Heart left ventricle (tissue), 13 donors: ENCODE measurements at regions not wholly inside any gene's neighbourhood (a gene's known extent, or its start where the extent isn't known, plus 50 kb on each side); places are given as distances from the start of the nearest gene placed in this dataset.

Experiments used
- CTCF ChIP-seq, 12 donors: fragments of 200-600 bp; sonication (generic) in 4 of 12; IDR thresholded peaks; one replicate each; pipeline versions ENCODE4 v1.5.0 to v1.8.0; 2018 to 2022; ENCODE audit warnings: antibody characterized with exemption in 12 of 12, mild to moderate bottlenecking in 5 of 12
- POLR2A ChIP-seq, 2 donors: fragments of 450-650 bp; IDR thresholded peaks; one replicate each; pipeline ENCODE4 v1.6.1; 2017; ENCODE audit warnings: antibody characterized with exemption in 2 of 2, mild to moderate bottlenecking in 2 of 2, moderate library complexity in 2 of 2
- donor health status: ischemic (EF 13 %, LVEDD 7.1; RV severe dilation, severe dysfunction).
- donor health status: DM: no; HTN: yes; CAD: no.
- donor health status: DM: no; HTN: no; CAD: no.
- donor health status: ischemic (EF 25% LVEDD 6.9; RV normal size, moderate dysfunction).
- donor health status: ischemic (EF 25% LVEDD 5.7; RV mildly dilated, moderate dysfunction).
- donor health status: ischemic (EF 35%, LVEDD 5.7; RV mildly dilated, moderate dysfunction).
- donor health status: nonischemic (EF 11% LVEDD 7.7; RV severe dilation, severe dysfunction).
- donor health status: DM: yes; HTN: yes; CAD: no.
- donor health status: PGD.
- donor health status: ischemic (EF 29% LVEDD 5.4; RV normal size, mild dysfunction).
- donor health status: nonischemic (EF 23%, LVEDD 6.1; RV moderate dilation, normal function).

GRCh38 chr20:62549029-62549428, 73.2 kb upstream of the GATA5 start:
- TF ChIP-seq CTCF (IDR thresholded peaks at IDR 0.05) (no peak), POLR2A (IDR thresholded peaks at IDR 0.05) (no peak)
